Epidermal melanocyte (primary cell): ENCODE measurements at regions not wholly inside any gene's neighbourhood (a gene's known extent, or its start where the extent isn't known, plus 50 kb on each side); places are given as distances from the start of the nearest gene placed in this dataset.

ENCODE experiments used
- DNase-seq: peaks from one replicate; pipeline ENCODE4 v3.0.0; 2011; ENCODE audit warnings: low spot score; ENCODE audit not compliant: insufficient read length

DNA sequence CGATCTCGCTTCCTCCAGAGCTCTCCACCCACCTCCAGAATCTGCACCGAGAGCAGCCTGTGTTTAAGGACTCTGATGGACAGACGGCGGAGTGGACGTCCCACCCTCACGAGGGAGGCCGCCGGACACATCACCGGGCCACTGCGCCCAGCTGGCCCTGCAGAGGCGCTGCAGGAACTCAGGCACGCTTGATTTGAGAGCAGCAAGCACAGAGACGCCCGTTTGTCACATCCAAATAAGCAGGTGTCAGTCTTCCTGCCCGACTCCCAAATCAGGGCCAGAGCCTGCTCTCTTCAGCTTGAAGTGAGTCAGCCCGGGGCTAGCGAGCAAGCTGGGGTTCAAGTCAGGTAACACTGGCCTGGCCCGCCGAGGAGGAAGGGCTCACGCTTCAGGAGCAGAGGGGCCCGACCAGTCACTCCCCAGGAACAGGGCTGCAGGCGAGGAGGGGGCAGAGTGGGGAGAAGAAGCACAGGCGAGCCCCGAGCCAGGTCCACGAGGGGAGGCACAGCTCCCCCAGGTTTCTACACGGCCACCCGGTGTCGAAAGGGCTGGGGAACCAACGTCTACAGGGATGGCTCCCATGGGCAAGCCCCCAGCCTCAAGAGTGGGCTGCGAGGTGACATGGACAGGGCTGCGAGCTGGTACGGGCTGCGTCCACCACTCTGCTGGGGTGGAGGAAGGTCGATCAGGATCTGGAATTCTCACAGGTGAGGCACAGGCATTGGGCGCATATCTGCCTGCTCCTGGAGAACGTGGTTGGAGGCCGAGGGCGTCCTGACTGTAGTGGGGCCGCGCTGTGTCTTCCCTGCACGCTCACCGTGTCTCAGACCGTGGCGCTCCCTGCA, 52.5 kb upstream of the CTDP1 start:
- no peak for DNase-seq

DNA sequence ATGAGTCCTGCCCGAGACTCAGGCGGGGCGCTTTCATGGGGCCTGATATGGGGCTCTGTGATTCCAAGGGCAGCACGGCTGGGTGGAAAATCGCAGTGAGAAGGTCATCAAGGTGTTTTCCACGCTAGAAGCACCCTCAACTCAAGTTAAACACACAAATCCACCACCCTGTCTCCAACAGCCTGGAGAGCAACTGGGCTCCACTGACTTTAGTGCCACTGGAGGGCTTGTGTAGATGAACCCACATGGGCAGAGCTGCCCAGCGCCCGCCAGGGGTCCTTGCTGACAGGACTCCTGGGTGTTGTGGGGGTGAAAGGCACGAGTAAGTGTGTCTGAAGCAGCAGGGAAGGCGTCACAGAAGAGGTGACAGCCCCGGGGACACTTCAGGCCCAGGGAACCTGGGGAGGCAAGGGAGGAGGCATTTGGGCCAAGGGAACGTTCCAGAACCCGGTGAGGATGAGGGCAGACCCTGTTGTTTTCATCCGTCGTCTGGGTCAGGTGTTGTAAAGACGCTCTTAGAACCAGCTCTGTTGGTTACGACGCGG, 51.8 kb upstream of the CTDP1 start:
- DNase-seq: no peak

DNA sequence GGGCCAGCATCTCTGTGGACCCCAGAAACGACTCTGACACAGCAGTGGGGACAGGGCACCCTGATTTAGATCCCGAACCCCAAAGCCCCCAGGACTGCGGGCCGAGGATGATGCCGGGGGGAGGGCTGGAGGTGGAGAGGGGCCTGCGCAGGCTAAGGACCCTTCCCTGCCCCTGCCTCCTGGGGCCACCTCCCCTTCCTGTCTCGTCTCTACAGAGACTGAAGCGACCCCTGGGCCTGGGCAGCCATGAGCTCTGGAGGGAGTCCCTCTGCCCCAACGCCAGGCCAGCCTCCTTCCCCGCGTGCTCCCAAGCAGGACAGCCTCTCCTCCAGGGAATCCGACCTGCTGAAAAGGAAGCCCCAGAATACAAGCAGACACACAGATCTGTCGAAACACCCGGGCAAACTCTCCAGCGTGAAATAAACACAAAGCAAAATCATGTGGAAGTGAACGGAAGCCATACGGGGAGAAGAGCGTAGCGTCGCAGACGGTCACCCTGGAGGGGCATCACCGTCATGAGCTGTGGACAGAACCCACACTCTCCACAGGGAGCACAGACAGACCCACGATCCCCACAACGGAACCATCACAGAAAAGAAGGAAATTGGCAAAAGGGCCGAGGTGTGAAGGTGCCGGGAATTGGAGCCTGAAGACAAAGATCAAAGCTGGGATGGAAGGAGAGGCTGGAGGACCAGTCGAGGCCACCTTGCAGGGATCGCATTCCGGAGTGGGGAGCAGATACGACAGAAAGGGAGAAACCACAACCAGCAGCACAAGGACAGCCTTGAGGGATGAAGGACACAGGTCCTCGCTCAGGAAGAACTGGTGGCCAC, 51.0 kb upstream of the CTDP1 start:
- DNase-seq: no peak

DNA sequence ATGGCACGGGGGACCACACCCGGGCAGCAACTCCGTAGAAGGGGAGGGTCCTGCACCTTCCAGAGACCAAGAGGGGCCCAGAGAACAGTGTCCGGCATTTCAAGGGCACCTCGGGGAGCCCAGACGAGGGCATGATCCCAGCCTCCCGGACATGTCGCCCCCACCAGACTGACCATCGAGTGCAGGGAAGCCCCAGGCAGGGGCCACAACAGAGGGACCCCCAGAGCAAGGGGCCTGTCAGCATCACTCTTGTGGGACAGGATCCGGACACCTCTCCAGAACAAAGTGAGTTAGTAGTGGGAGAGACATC, 50.4 kb upstream of the CTDP1 start:
- DNase-seq: no peak

DNA sequence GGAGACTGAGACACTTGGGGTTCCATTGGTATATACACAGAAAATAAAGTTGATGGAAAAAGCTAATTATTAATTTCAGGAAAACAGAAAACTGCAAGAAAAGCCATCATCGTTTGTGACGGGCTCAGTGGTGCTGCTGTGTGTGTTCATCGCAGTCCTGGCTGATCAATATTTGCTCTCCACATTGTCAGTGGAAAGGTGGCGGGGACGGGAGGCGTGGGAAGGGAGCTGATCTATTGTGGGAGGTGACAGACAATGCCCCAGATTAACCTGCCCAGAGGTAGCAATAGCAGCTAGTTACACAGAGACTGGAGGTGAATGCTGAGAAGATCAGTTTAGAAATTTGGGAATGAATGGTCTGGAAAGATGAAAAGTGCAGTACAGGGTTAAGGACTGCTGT, 50.0 kb upstream of the CTDP1 start:
- no peak for DNase-seq
